Skin of body (tissue), 1 donor: ENCODE measurements at regions not wholly inside any gene's neighbourhood (a gene's known extent, or its start where the extent isn't known, plus 50 kb on each side); places are given as distances from the start of the nearest gene placed in this dataset.
"Not testable (repeated sequence)": the region's sequence is repeated elsewhere in the genome, so short reads cannot be mapped to it uniquely, and the experiment has no call there.

Source experiments
- DNase-seq: peaks from one replicate; lab custom pipeline; 2025; lab: John Stamatoyannopoulos, UW

GRCh38 chr11:42958635-42959034 lies 353.2 kb upstream of the API5 start:
- no peak for DNase-seq

GRCh38 chr11:42960521-42961088 lies 351.2 kb upstream of the API5 start:
- no peak for DNase-seq

- no peak for DNase-seq
Measured at GRCh38 chr11:42967653-42968052, 344.1 kb upstream of the API5 start.

GRCh38 chr11:42972741-42973140 lies 339.1 kb upstream of the API5 start:
- no peak for DNase-seq

GRCh38 chr11:42974510-42975179 lies 337.2 kb upstream of the API5 start:
- DNase-seq, result no peak

- no peak for DNase-seq
Measured at GRCh38 chr11:42975180-42975529, 336.6 kb upstream of the API5 start.

GRCh38 chr11:42976636-42977217 lies 335.1 kb upstream of the API5 start:
- no peak for DNase-seq

GRCh38 chr11:42992594-42992993 lies 319.2 kb upstream of the API5 start:
- no peak for DNase-seq

GRCh38 chr11:42996421-42997307 lies 315.1 kb upstream of the API5 start:
- no peak for DNase-seq

GRCh38 chr11:43004879-43005278 lies 306.9 kb upstream of the API5 start:
- not testable (repeated sequence) for DNase-seq

- DNase-seq, result no peak
Measured at GRCh38 chr11:43010042-43010441, 301.8 kb upstream of the API5 start.

GRCh38 chr11:43012606-43013005 lies 299.2 kb upstream of the API5 start:
- no peak for DNase-seq

- no peak for DNase-seq
Measured at GRCh38 chr11:43021466-43021865, 290.3 kb upstream of the API5 start.

- no peak for DNase-seq
Measured at GRCh38 chr11:43034341-43034740, 277.5 kb upstream of the API5 start.

- peak; percentile 9 for DNase-seq
Measured at GRCh38 chr11:43035086-43035485, 276.7 kb upstream of the API5 start.

- DNase-seq, result no peak
Measured at GRCh38 chr11:43053638-43054412, 258.0 kb upstream of the API5 start.

- DNase-seq, result no peak
Measured at GRCh38 chr11:43067681-43068080, 244.1 kb upstream of the API5 start.

GRCh38 chr11:43071338-43071737 lies 240.5 kb upstream of the API5 start:
- no peak for DNase-seq

GRCh38 chr11:43072096-43072495 lies 239.7 kb upstream of the API5 start:
- DNase-seq, result no peak

- no peak for DNase-seq
Measured at GRCh38 chr11:43072911-43073310, 238.9 kb upstream of the API5 start.

GRCh38 chr11:43074810-43075209 lies 237.0 kb upstream of the API5 start:
- no peak for DNase-seq
